ENCODE measurements at regions not wholly inside any gene's neighbourhood (a gene's known extent, or its start where the extent isn't known, plus 50 kb on each side); places are given as distances from the start of the nearest gene placed in this dataset.

DNA sequence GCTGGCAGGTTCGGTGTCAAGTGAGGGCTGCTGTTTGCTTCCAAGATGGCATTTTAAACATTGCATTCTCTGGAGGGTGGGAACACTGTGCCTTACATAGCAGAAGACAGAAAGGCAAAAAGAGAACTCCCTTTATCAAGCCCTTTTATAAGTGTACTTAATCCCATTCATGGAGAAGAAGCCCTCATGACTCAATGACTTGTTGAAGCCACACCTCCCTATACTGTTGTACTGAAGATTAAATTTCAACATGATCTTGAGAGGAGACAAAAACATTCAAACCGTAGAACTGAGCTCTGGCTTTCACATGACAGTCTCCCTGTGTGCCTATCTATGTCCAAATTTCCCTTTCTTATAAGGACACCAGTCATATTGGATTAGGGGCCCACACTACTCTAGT lies 443.4 kb upstream of the CDIN1 start:
- ChIA-PET CTCF (no interaction called here), POLR2A (no interaction called here)
- no peak for TF ChIP-seq GLI2 (tag by site-specific recombination; IDR thresholded peaks at IDR 0.05; ENCODE audit: borderline replicate concordance, low read depth)
- no peak for TF ChIP-seq ZNF140 (tag by site-specific recombination; IDR thresholded peaks at IDR 0.05)
- no peak for TF ChIP-seq ZNF596 (tag by site-specific recombination; IDR thresholded peaks at IDR 0.05)
- TF ChIP-seq, protein P1, sequence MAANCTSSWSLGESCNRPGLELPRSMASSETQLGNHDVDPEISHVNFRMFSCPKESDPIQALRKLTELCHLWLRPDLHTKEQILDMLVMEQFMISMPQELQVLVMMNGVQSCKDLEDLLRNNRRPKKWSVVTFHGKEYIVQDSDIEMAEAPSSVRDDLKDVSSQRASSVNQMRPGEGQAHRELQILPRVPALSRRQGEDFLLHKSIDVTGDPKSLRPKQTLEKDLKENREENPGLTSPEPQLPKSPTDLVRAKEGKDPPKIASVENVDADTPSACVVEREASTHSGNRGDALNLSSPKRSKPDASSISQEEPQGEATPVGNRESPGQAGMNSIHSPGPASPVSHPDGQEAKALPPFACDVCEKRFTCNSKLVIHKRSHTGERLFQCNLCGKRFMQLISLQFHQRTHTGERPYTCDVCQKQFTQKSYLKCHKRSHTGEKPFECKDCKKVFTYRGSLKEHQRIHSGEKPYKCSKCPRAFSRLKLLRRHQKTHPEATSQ (tag by site-specific recombination; IDR thresholded peaks at IDR 0.05) = no peak
- TF ChIP-seq ZNF274 (IDR thresholded peaks at IDR 0.05; ENCODE audit: low read length) = no peak
- TF ChIP-seq ZNF274 (tag by site-specific recombination; IDR thresholded peaks at IDR 0.05; ENCODE audit: borderline replicate concordance) = no peak
- TF ChIP-seq, protein P2, sequence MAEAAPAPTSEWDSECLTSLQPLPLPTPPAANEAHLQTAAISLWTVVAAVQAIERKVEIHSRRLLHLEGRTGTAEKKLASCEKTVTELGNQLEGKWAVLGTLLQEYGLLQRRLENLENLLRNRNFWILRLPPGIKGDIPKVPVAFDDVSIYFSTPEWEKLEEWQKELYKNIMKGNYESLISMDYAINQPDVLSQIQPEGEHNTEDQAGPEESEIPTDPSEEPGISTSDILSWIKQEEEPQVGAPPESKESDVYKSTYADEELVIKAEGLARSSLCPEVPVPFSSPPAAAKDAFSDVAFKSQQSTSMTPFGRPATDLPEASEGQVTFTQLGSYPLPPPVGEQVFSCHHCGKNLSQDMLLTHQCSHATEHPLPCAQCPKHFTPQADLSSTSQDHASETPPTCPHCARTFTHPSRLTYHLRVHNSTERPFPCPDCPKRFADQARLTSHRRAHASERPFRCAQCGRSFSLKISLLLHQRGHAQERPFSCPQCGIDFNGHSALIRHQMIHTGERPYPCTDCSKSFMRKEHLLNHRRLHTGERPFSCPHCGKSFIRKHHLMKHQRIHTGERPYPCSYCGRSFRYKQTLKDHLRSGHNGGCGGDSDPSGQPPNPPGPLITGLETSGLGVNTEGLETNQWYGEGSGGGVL (tag by site-specific recombination; IDR thresholded peaks at IDR 0.05) = no peak
- no peak for TF ChIP-seq ZNF660 (tag by site-specific recombination; IDR thresholded peaks at IDR 0.05)
- H3K9me3 ChIP-seq (ENCODE audit: control insufficient read depth, insufficient read depth, low read depth, low read length) = no peaks in the 10 kb centered on the region
- no peak overlapping the region for H3K27ac ChIP-seq (ENCODE audit: extremely low read depth, low read depth, low read length)
- no peaks in the 10 kb centered on the region for H3K4me1 ChIP-seq (ENCODE audit: control insufficient read depth, insufficient read depth, low read length)
- no peak overlapping the region for H3K4me3 ChIP-seq (ENCODE audit: low read depth, low read length)
- H3K36me3 ChIP-seq (ENCODE audit: control insufficient read depth in 2 of 2, insufficient read depth in 1 of 2, low read length in 2 of 2) = no peaks in the 10 kb centered on the region

DNA sequence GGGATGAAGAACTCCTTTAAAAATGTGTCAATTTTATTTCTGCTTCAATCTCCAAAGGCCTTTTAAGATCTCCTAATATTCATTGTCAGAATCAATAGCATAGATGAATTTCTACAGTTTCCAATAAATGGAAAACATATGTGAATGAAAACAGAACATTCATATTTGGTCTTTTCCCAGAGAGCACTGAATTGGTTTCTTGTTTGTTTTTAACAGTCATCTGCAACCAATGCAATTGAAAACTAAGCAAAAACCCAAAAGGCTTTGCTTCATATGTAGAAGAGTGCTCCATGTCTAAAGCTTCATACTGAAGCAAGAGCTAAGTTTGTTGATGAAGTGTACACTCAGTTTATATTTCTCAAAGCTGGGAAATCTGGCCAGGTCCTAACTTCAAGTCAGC lies 426.5 kb upstream of the CDIN1 start:
- Histone ChIP-seq H3K4me1 (ENCODE audit: control insufficient read depth, insufficient read depth, low read length) (no peaks in the 10 kb centered on the region), H3K27ac (ENCODE audit: extremely low read depth, low read depth, low read length) (no peak overlapping the region), H3K4me3 (ENCODE audit: low read depth, low read length) (no peak overlapping the region), H3K9me3 (ENCODE audit: control insufficient read depth, insufficient read depth, low read depth, low read length) (no peaks in the 10 kb centered on the region), H3K36me3 (ENCODE audit: control insufficient read depth in 2 of 2, insufficient read depth in 1 of 2, low read length in 2 of 2) (no peaks in the 10 kb centered on the region)
- no peak for TF ChIP-seq REPIN1 (tag by site-specific recombination; IDR thresholded peaks at IDR 0.05; ENCODE audit: low read depth)
- no peak for TF ChIP-seq ZNF121 (tag by site-specific recombination; IDR thresholded peaks at IDR 0.05)
- no peak for TF ChIP-seq ZNF175 (tag by site-specific recombination; IDR thresholded peaks at IDR 0.05)
- TF ChIP-seq, protein P3, sequence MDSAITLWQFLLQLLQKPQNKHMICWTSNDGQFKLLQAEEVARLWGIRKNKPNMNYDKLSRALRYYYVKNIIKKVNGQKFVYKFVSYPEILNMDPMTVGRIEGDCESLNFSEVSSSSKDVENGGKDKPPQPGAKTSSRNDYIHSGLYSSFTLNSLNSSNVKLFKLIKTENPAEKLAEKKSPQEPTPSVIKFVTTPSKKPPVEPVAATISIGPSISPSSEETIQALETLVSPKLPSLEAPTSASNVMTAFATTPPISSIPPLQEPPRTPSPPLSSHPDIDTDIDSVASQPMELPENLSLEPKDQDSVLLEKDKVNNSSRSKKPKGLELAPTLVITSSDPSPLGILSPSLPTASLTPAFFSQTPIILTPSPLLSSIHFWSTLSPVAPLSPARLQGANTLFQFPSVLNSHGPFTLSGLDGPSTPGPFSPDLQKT (IDR thresholded peaks at IDR 0.05; ENCODE audit: borderline replicate concordance, low read depth, low read length) = no peak
- ChIA-PET CTCF (no interaction called here), POLR2A (no interaction called here)

DNA sequence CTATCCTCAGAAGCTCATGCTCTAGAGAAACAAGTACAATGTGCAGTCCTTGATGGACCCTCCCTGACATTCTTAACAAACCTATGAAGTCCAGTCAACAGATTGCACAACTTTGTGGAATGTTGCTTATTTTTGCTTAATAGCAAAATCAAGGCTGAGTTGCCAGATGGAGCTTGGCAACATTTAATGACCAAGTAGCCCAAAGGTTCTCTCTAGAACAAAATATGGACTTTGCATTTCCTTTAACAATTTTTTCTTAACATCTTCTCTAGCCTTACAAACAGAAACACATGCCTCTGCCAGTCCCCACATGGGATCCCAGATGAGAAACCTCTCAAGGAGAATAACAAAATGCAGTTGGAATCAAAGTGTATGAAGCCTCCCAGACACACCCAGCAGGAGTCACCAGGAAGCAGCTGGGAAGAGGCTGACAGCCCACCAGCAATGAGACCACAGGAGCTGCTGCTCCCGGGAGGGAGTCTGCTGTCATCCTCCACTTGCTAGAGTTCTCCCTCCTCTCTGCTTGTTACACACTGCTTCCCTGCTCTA lies 422.5 kb upstream of the CDIN1 start:
- TF ChIP-seq, protein P4, sequence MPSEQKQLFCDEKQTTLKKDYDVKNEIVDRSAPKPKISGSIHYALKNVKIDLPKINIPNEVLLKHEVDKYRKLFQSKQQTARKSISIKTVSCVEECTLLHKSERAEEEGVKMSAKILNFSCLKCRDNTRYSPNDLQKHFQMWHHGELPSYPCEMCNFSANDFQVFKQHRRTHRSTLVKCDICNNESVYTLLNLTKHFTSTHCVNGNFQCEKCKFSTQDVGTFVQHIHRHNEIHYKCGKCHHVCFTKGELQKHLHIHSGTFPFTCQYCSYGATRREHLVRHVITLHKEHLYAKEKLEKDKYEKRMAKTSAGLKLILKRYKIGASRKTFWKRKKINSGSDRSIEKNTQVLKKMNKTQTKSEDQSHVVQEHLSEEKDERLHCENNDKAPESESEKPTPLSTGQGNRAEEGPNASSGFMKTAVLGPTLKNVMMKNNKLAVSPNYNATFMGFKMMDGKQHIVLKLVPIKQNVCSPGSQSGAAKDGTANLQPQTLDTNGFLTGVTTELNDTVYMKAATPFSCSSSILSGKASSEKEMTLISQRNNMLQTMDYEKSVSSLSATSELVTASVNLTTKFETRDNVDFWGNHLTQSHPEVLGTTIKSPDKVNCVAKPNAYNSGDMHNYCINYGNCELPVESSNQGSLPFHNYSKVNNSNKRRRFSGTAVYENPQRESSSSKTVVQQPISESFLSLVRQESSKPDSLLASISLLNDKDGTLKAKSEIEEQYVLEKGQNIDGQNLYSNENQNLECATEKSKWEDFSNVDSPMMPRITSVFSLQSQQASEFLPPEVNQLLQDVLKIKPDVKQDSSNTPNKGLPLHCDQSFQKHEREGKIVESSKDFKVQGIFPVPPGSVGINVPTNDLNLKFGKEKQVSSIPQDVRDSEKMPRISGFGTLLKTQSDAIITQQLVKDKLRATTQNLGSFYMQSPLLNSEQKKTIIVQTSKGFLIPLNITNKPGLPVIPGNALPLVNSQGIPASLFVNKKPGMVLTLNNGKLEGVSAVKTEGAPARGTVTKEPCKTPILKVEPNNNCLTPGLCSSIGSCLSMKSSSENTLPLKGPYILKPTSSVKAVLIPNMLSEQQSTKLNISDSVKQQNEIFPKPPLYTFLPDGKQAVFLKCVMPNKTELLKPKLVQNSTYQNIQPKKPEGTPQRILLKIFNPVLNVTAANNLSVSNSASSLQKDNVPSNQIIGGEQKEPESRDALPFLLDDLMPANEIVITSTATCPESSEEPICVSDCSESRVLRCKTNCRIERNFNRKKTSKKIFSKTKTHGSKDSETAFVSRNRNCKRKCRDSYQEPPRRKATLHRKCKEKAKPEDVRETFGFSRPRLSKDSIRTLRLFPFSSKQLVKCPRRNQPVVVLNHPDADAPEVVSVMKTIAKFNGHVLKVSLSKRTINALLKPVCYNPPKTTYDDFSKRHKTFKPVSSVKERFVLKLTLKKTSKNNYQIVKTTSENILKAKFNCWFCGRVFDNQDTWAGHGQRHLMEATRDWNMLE (tag by site-specific recombination; conservative IDR thresholded peaks at IDR 0.05; ENCODE audit: low read depth) = no peak
- TF ChIP-seq ZNF830 (tag by site-specific recombination; IDR thresholded peaks at IDR 0.05; ENCODE audit: low read depth) = no peak
- peak; percentile 42; the same call in 1 of the 2 replicates for TF ChIP-seq GLIS1 (tag by site-specific recombination; IDR thresholded peaks at IDR 0.05)
- TF ChIP-seq ZNF324 (tag by site-specific recombination; IDR thresholded peaks at IDR 0.05) = no peak
- TF ChIP-seq ZNF549 (tag by site-specific recombination; IDR thresholded peaks at IDR 0.05) = no peak
- TF ChIP-seq ZNF19 (tag by site-specific recombination; IDR thresholded peaks at IDR 0.05; ENCODE audit: low read depth) = no peak
- TF ChIP-seq ZNF621 (tag by site-specific recombination; IDR thresholded peaks at IDR 0.05) = no peak
- no peak for TF ChIP-seq ZNF610 (tag by site-specific recombination; IDR thresholded peaks at IDR 0.05; ENCODE audit: borderline replicate concordance)
- peak; percentile 73 for TF ChIP-seq ZIC2 (tag by site-specific recombination; IDR thresholded peaks at IDR 0.05)
- H3K4me1 ChIP-seq (ENCODE audit: control insufficient read depth, insufficient read depth, low read length) = no peaks in the 10 kb centered on the region
- ChIA-PET POLR2A (no interaction called here), CTCF (no interaction called here)
- no peaks in the 10 kb centered on the region for H3K36me3 ChIP-seq (ENCODE audit: control insufficient read depth in 2 of 2, insufficient read depth in 1 of 2, low read length in 2 of 2)
- H3K9me3 ChIP-seq (ENCODE audit: control insufficient read depth, insufficient read depth, low read depth, low read length) = no peaks in the 10 kb centered on the region
- no peak overlapping the region for H3K4me3 ChIP-seq (ENCODE audit: low read depth, low read length)
- no peak overlapping the region for H3K27ac ChIP-seq (ENCODE audit: extremely low read depth, low read depth, low read length)

Measured in HEK293 (cell line).